Mesendoderm (in vitro differentiated cells): ENCODE measurements at regions not wholly inside any gene's neighbourhood (a gene's known extent, or its start where the extent isn't known, plus 50 kb on each side); places are given as distances from the start of the nearest gene placed in this dataset.

Experiments used
- DNase-seq: peaks from one replicate; pipeline ENCODE4 v3.0.0; 2013
- H2AK5ac ChIP-seq: 2 replicates; pipeline ENCODE4 v1.6.1; 2013; ENCODE audit warnings: low read length, inconsistent platforms
- H2BK120ac ChIP-seq: 2 replicates; pipeline ENCODE4 v1.6.1; 2013; ENCODE audit warnings: low read depth, mild to moderate bottlenecking, low read length, moderate library complexity, mixed read lengths
- H2BK15ac ChIP-seq: replicated peaks from 2 replicates; pipeline ENCODE4 v1.6.1; 2013; ENCODE audit warnings: low read depth, mild to moderate bottlenecking, moderate library complexity
- H2BK5ac ChIP-seq: 2 replicates; pipeline ENCODE4 v1.6.1; 2013; ENCODE audit warnings: low read length, inconsistent platforms
- H3K18ac ChIP-seq: 2 replicates; pipeline ENCODE4 v1.6.1; 2013; ENCODE audit warnings: mild to moderate bottlenecking, low read length, mixed read lengths
- H3K23ac ChIP-seq: one replicate; pipeline ENCODE4 v1.6.1; 2013; ENCODE audit warnings: low read length
- H3K27ac ChIP-seq: 2 replicates; pipeline ENCODE4 v1.5.1; 2013; ENCODE audit warnings: low read depth, mild to moderate bottlenecking, inconsistent platforms, low read length, moderate library complexity
- H3K27me3 ChIP-seq: 2 replicates; pipeline ENCODE4 v1.6.1; 2013; ENCODE audit warnings: low read length, control low read depth, mild to moderate bottlenecking, inconsistent platforms; ENCODE audit not compliant: insufficient read depth, poor library complexity
- H3K36me3 ChIP-seq: 2 replicates; pipeline ENCODE4 v1.6.1; 2013; ENCODE audit warnings: low read length, inconsistent platforms; ENCODE audit not compliant: control insufficient read depth, insufficient read depth
- H3K4ac ChIP-seq: one replicate; pipeline ENCODE4 v1.6.1; 2013; ENCODE audit warnings: low read depth, mild to moderate bottlenecking, low read length, moderate library complexity
- H3K4me1 ChIP-seq: 2 replicates; pipeline ENCODE4 v1.6.1; 2013; ENCODE audit warnings: low read depth, low read length, inconsistent platforms; ENCODE audit not compliant: control insufficient read depth
- H3K4me2 ChIP-seq: 2 replicates; pipeline ENCODE4 v1.6.1; 2013; ENCODE audit warnings: low read length
- H3K4me3 ChIP-seq: 2 replicates; pipeline ENCODE4 v1.5.1; 2013; ENCODE audit warnings: mild to moderate bottlenecking, low read length
- H3K56ac ChIP-seq: one replicate; pipeline ENCODE4 v1.6.1; 2013; ENCODE audit warnings: low read length
- H3K79me1 ChIP-seq: 2 replicates; pipeline ENCODE4 v1.6.1; 2013; ENCODE audit warnings: low read length, inconsistent platforms
- H3K79me2 ChIP-seq: 2 replicates; pipeline ENCODE4 v1.6.1; 2013; ENCODE audit warnings: mild to moderate bottlenecking, low read length; ENCODE audit not compliant: control insufficient read depth, insufficient read depth
- H3K9ac ChIP-seq: 2 replicates; pipeline ENCODE4 v1.6.1; 2013; ENCODE audit warnings: low read length, inconsistent platforms
- H4K5ac ChIP-seq: one replicate; pipeline ENCODE4 v1.6.1; 2013; ENCODE audit warnings: low read length
- H4K8ac ChIP-seq: one replicate; pipeline ENCODE4 v1.6.1; 2013; ENCODE audit warnings: low read depth, mild to moderate bottlenecking, control low read depth, low read length, moderate library complexity
- WGBS: extraction: QIAGEN DNeasy Blood & Tissue Kit; methylation state at CpG from one replicate; pipeline ENCODE4 v1.1.7; 2013; ENCODE audit warnings: low lambda C conversion rate, missing lambda C conversion rate; ENCODE audit not compliant: insufficient coverage; ENCODE audit errors: extremely low coverage; 5-methylcytosine and 5-hydroxymethylcytosine counted together

GRCh38 chr2:120956486-120957156 is 221.0 kb downstream of the GLI2 start:
- Histone ChIP-seq H3K4ac (no peak overlapping the region), H2BK5ac (no peak overlapping the region), H2BK120ac (no peak overlapping the region), H2BK15ac (no peak overlapping the region), H3K56ac (no peak overlapping the region), H4K5ac (no peak overlapping the region), H3K27ac (no peak overlapping the region), H3K18ac (no peak overlapping the region), H3K4me2 (no peak overlapping the region), H3K79me1 (no peaks in the 10 kb centered on the region), H3K23ac (no peak overlapping the region), H3K4me3 (no peak overlapping the region), H3K79me2 (no peaks in the 10 kb centered on the region), H3K36me3 (no peaks in the 10 kb centered on the region), H2AK5ac (no peak overlapping the region), H3K9ac (no peak overlapping the region), H3K4me1 (no peaks in the 10 kb centered on the region), H4K8ac (no peak overlapping the region), H3K27me3 (no peaks in the 10 kb centered on the region)
- no peak for DNase-seq
- no CpG with 5 or more reads among the region's 14 CpGs for WGBS

DNA sequence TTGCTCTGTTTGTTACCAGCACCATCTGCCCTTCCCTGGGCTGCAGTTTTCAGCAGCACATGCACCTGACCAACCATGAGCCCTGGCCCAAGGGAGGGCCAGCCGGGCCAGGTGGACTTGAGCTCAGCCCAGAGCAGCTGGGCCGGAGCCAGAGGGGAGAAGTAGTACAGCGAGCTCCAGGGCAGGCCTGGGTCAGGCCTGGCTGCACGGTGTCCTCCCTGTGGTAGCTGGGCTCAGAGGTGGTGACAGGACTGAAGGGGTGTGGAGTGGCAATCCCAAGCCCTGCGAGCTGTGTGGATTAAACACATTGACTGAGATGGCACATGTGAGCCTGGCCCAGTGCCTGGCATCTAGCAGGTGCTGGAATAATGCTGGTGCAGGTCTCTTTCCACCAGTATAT is 222.2 kb downstream of the GLI2 start:
- Histone ChIP-seq H2AK5ac (no peak overlapping the region), H3K4ac (no peak overlapping the region), H3K27me3 (no peaks in the 10 kb centered on the region), H3K56ac (no peak overlapping the region), H3K27ac (no peak overlapping the region), H3K23ac (no peak overlapping the region), H3K4me1 (no peaks in the 10 kb centered on the region), H2BK5ac (no peak overlapping the region), H4K8ac (no peak overlapping the region), H3K4me3 (no peak overlapping the region), H4K5ac (no peak overlapping the region), H3K79me1 (no peaks in the 10 kb centered on the region), H3K18ac (no peak overlapping the region), H2BK120ac (no peak overlapping the region), H3K9ac (no peak overlapping the region), H3K4me2 (no peak overlapping the region), H3K36me3 (no peaks in the 10 kb centered on the region), H2BK15ac (no peak overlapping the region), H3K79me2 (no peaks in the 10 kb centered on the region)
- DNase-seq: no peak
- WGBS: no CpG with 5 or more reads among the region's 5 CpGs

DNA sequence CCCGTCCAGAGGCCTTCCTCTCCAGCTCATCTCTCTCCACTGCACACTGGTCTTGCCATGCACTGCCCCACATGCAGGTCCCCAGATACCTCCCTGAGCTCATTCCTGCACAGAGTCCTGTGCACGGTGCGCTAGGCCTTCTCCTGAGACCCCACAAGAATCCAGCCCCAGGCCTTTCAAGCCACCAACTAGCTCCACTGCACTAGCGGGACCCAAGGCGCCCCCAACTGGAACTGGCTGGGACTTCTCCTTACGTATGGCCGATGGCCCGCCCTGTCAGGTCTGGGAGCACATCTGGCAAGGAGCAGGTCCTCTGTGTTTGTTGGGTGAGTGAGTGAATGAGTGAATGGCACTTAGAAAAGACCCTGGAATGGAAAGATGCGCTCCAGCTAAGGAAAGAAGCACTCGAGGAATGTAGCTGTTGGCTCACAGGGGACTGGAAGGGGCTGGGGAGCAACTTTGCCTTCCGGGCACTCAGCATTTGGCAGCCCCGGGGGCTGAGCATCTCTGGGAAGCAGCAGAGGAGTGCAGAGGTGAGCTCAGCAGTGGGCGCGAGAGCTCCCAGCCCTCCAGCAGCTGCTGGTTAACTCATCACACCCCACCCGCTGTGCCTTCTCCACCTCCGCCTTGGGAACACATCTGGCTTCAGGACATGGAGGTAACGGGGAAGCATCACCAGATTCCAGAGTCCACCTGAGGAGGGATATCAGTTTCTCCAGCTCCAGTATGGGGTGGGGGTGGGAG is 223.1 kb downstream of the GLI2 start:
- H2BK5ac ChIP-seq: no peak overlapping the region
- H2AK5ac ChIP-seq: no peak overlapping the region
- H3K18ac ChIP-seq: no peak overlapping the region
- H3K27ac ChIP-seq: no peak overlapping the region
- no peaks in the 10 kb centered on the region for H3K4me1 ChIP-seq
- H4K8ac ChIP-seq: no peak overlapping the region
- H3K56ac ChIP-seq: no peak overlapping the region
- DNase-seq: peak; percentile 60
- no peaks in the 10 kb centered on the region for H3K36me3 ChIP-seq
- no peak overlapping the region for H3K4me3 ChIP-seq
- H2BK120ac ChIP-seq: no peak overlapping the region
- no peak overlapping the region for H3K4ac ChIP-seq
- no peaks in the 10 kb centered on the region for H3K79me2 ChIP-seq
- H3K27me3 ChIP-seq: no peaks in the 10 kb centered on the region
- no peak overlapping the region for H3K9ac ChIP-seq
- no peak overlapping the region for H3K23ac ChIP-seq
- no peak overlapping the region for H2BK15ac ChIP-seq
- no peaks in the 10 kb centered on the region for H3K79me1 ChIP-seq
- no peak overlapping the region for H3K4me2 ChIP-seq
- no peak overlapping the region for H4K5ac ChIP-seq
- no CpG with 5 or more reads among the region's 17 CpGs for WGBS

DNA sequence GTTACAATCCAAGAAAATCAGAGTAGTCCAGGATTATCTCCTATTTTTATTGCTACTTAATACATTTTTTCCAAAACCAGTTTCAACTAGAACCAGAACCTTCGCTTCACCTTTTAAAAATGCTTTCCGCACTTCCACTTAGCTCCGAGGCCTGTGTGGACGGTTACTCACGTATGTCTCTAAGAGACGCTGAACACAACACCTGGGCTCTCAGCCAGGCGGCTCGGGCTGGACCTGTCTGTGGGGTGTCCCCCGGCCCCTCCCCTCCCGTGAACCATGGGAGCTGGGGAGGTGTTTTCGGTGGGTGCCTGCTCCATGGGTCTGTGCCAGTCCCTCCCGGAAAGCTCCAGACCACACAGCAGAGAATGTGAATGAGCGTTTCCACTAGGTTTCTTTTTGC is 223.8 kb downstream of the GLI2 start:
- no peak overlapping the region for H2BK15ac ChIP-seq
- no peak overlapping the region for H4K5ac ChIP-seq
- no peak overlapping the region for H3K23ac ChIP-seq
- H3K4ac ChIP-seq: no peak overlapping the region
- no peak overlapping the region for H3K4me2 ChIP-seq
- H3K27me3 ChIP-seq: no peaks in the 10 kb centered on the region
- H3K79me2 ChIP-seq: no peaks in the 10 kb centered on the region
- no peaks in the 10 kb centered on the region for H3K36me3 ChIP-seq
- H3K4me3 ChIP-seq: no peak overlapping the region
- no peak overlapping the region for H2AK5ac ChIP-seq
- no peak overlapping the region for H2BK120ac ChIP-seq
- H3K9ac ChIP-seq: no peak overlapping the region
- no peaks in the 10 kb centered on the region for H3K79me1 ChIP-seq
- H3K56ac ChIP-seq: no peak overlapping the region
- no peak overlapping the region for H3K18ac ChIP-seq
- WGBS: no CpG with 5 or more reads among the region's 13 CpGs
- DNase-seq: no peak
- no peak overlapping the region for H4K8ac ChIP-seq
- H3K27ac ChIP-seq: no peak overlapping the region
- no peak overlapping the region for H2BK5ac ChIP-seq
- no peaks in the 10 kb centered on the region for H3K4me1 ChIP-seq

GRCh38 chr2:120960770-120961366 is 225.2 kb downstream of the GLI2 start:
- Histone ChIP-seq H3K9ac (no peak overlapping the region), H3K4ac (no peak overlapping the region), H3K4me3 (no peak overlapping the region), H3K79me2 (no peaks in the 10 kb centered on the region), H3K23ac (no peak overlapping the region), H3K27me3 (no peaks in the 10 kb centered on the region), H3K79me1 (no peaks in the 10 kb centered on the region), H2AK5ac (no peak overlapping the region), H4K8ac (no peak overlapping the region), H2BK120ac (no peak overlapping the region), H3K27ac (no peak overlapping the region), H4K5ac (no peak overlapping the region), H2BK5ac (no peak overlapping the region), H3K18ac (no peak overlapping the region), H3K4me1 (no peaks in the 10 kb centered on the region), H3K56ac (no peak overlapping the region), H2BK15ac (no peak overlapping the region), H3K36me3 (no peaks in the 10 kb centered on the region), H3K4me2 (no peak overlapping the region)
- DNase-seq: no peak
- WGBS: no CpG with 5 or more reads among the region's 13 CpGs
